GM21515 (cell line): ENCODE measurements at regions not wholly inside any gene's neighbourhood (a gene's known extent, or its start where the extent isn't known, plus 50 kb on each side); places are given as distances from the start of the nearest gene placed in this dataset.

Source experiments
- ATAC-seq: cut with Tn5 transposase; IDR thresholded peaks from one replicate; pipeline ENCODE4 v1.9.1; 2021; ENCODE audit not compliant: unreplicated experiment

GRCh38 chr9:38229504-38230155 is 160.6 kb upstream of the SHB start:
- no peak for ATAC-seq

GRCh38 chr9:38229104-38229500 is 160.1 kb upstream of the SHB start:
- no peak for ATAC-seq

GRCh38 chr9:38228331-38229103 is 159.5 kb upstream of the SHB start:
- no peak for ATAC-seq

GRCh38 chr9:38227656-38228055 is 158.6 kb upstream of the SHB start:
- ATAC-seq: no peak

- ATAC-seq: no peak
Observed at GRCh38 chr9:38227061-38227540, 158.1 kb upstream of the SHB start.

- no peak for ATAC-seq
Observed at GRCh38 chr9:38226491-38226951, 157.5 kb upstream of the SHB start.

GRCh38 chr9:38224941-38225340 is 155.9 kb upstream of the SHB start:
- ATAC-seq: no peak

- no peak for ATAC-seq
Observed at GRCh38 chr9:38216572-38216971, 147.5 kb upstream of the SHB start.

GRCh38 chr9:38215465-38215864 is 146.4 kb upstream of the SHB start:
- no peak for ATAC-seq

GRCh38 chr9:38214432-38214831 is 145.4 kb upstream of the SHB start:
- no peak for ATAC-seq

- no peak for ATAC-seq
Observed at GRCh38 chr9:38213631-38214299, 144.7 kb upstream of the SHB start.

- ATAC-seq: no peak
Observed at GRCh38 chr9:38212016-38212415, 143.0 kb upstream of the SHB start.

GRCh38 chr9:38211002-38211401 is 142.0 kb upstream of the SHB start:
- ATAC-seq: no peak

- no peak for ATAC-seq
Observed at GRCh38 chr9:38208206-38208901, 139.3 kb upstream of the SHB start.

- no peak for ATAC-seq
Observed at GRCh38 chr9:38207247-38207778, 138.3 kb upstream of the SHB start.

GRCh38 chr9:38205279-38205678 is 136.3 kb upstream of the SHB start:
- ATAC-seq: no peak

- no peak for ATAC-seq
Observed at GRCh38 chr9:38202336-38202938, 133.4 kb upstream of the SHB start.

- ATAC-seq: no peak
Observed at GRCh38 chr9:38201844-38202243, 132.8 kb upstream of the SHB start.

- ATAC-seq: no peak
Observed at GRCh38 chr9:38200431-38200830, 131.4 kb upstream of the SHB start.

GRCh38 chr9:38198140-38198539 is 129.1 kb upstream of the SHB start:
- no peak for ATAC-seq

GRCh38 chr9:38196714-38197113 is 127.7 kb upstream of the SHB start:
- ATAC-seq: no peak
